ENCODE measurements at regions not wholly inside any gene's neighbourhood (a gene's known extent, or its start where the extent isn't known, plus 50 kb on each side); places are given as distances from the start of the nearest gene placed in this dataset.

DNA sequence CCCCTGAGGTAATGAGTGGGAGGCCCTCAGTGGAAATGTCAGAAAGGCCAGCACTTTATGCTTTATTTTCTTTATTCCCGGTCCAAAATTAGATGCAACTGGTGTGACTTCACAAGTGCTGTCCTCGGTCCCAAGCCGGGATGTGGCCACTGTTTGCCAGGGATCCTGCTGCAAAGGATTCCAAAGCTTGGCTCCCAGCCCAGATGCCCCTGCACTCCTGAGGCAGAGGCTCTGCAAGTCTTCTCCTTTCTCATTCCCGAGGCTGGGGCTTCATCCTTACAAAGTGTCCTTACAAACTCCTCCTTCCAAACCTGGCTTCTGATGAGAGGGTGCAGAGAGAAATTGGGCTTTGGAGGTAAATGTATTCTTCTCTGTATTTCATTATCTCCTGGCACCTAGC, 544.3 kb upstream of the DPP6 start:
- Mint-ChIP-seq H3K27me3 (no peaks in the 10 kb centered on the region), H3K4me3 (no peak overlapping the region), H3K9me3 (peaks cover 15% of the 10 kb centered on the region), H3K27ac (no peak overlapping the region), H3K4me1 (ENCODE audit: unreplicated experiment) (no peaks in the 10 kb centered on the region), H3K36me3 (no peaks in the 10 kb centered on the region)
- TF ChIP-seq, protein P1, sequence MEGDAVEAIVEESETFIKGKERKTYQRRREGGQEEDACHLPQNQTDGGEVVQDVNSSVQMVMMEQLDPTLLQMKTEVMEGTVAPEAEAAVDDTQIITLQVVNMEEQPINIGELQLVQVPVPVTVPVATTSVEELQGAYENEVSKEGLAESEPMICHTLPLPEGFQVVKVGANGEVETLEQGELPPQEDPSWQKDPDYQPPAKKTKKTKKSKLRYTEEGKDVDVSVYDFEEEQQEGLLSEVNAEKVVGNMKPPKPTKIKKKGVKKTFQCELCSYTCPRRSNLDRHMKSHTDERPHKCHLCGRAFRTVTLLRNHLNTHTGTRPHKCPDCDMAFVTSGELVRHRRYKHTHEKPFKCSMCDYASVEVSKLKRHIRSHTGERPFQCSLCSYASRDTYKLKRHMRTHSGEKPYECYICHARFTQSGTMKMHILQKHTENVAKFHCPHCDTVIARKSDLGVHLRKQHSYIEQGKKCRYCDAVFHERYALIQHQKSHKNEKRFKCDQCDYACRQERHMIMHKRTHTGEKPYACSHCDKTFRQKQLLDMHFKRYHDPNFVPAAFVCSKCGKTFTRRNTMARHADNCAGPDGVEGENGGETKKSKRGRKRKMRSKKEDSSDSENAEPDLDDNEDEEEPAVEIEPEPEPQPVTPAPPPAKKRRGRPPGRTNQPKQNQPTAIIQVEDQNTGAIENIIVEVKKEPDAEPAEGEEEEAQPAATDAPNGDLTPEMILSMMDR (conservative IDR thresholded peaks at IDR 0.05): no peak
- no peak for DNase-seq (ENCODE audit: extremely low spot score, unreplicated experiment)

DNA sequence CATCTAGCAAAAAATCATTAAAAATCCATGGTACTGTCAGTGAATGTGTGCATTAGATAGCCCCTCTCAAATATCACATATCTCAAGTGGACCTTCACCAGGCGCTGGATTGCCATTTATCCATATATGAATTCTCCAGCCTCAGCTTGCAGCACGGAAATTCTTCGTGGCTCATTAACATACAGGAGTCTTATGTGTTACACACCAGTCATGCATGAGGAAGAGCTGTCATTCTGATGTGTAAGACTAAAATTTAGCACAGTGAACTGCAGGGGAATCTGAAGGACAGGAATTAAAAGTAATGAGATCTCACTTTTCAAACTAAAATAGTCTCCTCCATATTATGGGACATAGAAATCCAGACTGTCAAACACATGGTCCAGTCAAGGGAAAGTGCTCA, 542.4 kb upstream of the DPP6 start:
- Mint-ChIP-seq H3K27me3 (no peaks in the 10 kb centered on the region), H3K4me3 (no peak overlapping the region), H3K36me3 (no peaks in the 10 kb centered on the region), H3K9me3 (peaks cover 19% of the 10 kb centered on the region), H3K27ac (no peak overlapping the region), H3K4me1 (ENCODE audit: unreplicated experiment) (no peaks in the 10 kb centered on the region)
- TF ChIP-seq, protein P1 (conservative IDR thresholded peaks at IDR 0.05): no peak
- no peak for DNase-seq (ENCODE audit: extremely low spot score, unreplicated experiment)

DNA sequence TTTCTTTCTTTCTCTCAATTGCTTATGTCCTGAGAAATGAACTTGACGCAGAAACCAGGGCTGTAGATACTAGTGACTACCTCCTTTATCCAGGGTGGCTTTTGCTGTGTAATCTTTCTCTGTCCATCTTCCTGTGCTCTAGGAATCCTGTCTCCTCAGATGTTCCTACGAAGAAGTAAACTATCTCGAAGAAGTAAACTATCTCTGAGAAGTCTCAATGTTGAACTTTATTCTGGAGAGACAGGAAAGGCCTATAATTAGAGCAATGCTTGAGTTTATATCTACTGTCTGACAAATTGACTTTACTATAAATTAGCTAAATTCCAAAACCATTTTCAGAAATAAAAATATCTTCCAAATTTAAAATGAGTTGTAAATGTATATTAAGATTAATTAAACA, 541.5 kb upstream of the DPP6 start:
- Mint-ChIP-seq H3K27ac (no peak overlapping the region), H3K36me3 (no peaks in the 10 kb centered on the region)

DNA sequence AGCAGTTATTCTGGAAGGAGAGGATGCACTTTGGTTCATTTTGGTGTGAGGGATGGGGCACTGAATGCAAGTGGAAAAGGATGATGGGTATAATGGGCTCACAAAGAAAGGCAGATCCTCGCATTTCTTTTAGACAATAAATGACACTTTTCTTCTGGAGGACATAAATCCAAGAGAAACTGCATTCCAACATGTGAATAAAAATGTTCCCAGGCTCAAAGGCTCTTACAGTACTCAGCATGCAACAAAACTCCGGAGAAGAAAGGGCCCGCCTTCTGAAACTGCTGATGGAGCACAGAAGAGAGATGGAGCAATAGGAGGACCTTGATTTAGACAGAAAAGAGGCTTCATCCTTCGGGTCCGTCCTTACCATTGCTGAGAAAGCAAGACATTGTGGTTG, 538.2 kb upstream of the DPP6 start:
- H3K4me1 Mint-ChIP-seq (ENCODE audit: unreplicated experiment): no peaks in the 10 kb centered on the region
- H3K36me3 Mint-ChIP-seq: no peaks in the 10 kb centered on the region
- peaks cover 17% of the 10 kb centered on the region for H3K9me3 Mint-ChIP-seq
- DNase-seq (ENCODE audit: extremely low spot score, unreplicated experiment): no peak
- TF ChIP-seq, protein P1 (conservative IDR thresholded peaks at IDR 0.05): no peak
- no peak overlapping the region for H3K27ac Mint-ChIP-seq
- H3K27me3 Mint-ChIP-seq: no peaks in the 10 kb centered on the region
- no peak overlapping the region for H3K4me3 Mint-ChIP-seq

More for the DNA sequence above, 541.5 kb upstream of the DPP6 start:
- Mint-ChIP-seq H3K9me3 (peaks cover 19% of the 10 kb centered on the region), H3K4me1 (ENCODE audit: unreplicated experiment) (no peaks in the 10 kb centered on the region), H3K4me3 (no peak overlapping the region), H3K27me3 (no peaks in the 10 kb centered on the region)
- DNase-seq (ENCODE audit: extremely low spot score, unreplicated experiment): no peak
- TF ChIP-seq, protein P1 (conservative IDR thresholded peaks at IDR 0.05): no peak

DNA sequence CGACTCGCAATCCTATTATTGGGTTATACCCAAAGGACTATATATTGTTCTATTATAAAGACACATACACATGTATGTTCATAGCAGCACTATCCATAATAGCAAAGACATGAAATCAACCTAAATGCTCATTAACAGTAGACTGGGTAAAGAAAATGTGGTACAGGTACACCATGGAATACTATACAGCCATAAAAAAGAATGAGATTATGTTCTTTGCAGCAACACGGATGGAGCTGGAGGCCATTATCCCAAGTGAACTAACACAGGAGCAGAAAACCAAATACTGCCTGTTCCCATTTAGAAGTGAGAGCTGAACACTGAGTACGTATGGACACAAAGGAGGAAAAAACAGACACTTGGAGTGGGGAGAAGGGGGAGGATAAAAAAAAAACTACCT, 536.8 kb upstream of the DPP6 start:
- Mint-ChIP-seq H3K27me3 (no peaks in the 10 kb centered on the region), H3K9me3 (peaks cover 18% of the 10 kb centered on the region), H3K27ac (no peak overlapping the region), H3K36me3 (no peaks in the 10 kb centered on the region), H3K4me3 (no peak overlapping the region), H3K4me1 (ENCODE audit: unreplicated experiment) (no peaks in the 10 kb centered on the region)
- DNase-seq (ENCODE audit: extremely low spot score, unreplicated experiment): no peak
- TF ChIP-seq, protein P1 (conservative IDR thresholded peaks at IDR 0.05): no peak
